ENCODE measurements at regions not wholly inside any gene's neighbourhood (a gene's known extent, or its start where the extent isn't known, plus 50 kb on each side); places are given as distances from the start of the nearest gene placed in this dataset.

DNA sequence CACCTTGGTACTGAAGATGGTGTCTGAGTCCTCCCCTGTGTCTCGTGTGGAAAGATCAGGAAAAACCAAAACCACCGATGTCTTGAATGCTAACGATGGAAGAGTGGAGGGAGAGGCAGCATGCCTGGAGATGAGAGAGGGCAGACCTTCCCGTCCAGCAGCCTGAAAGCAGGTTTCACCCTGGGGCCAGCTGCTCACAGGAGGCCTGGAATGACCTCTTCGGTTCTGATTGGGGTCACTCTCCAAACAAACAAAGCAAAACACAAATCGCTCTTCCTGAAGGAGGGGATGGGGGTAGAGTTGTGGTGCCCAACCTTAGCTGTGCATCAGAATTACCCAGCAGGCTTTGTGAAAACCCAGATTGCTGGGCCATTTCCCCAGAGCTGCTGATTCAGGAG is 142.3 kb upstream of the SOX1 start:
- DNase-seq (ENCODE audit: extremely low spot score) = no peak
- TF ChIP-seq, protein P1, sequence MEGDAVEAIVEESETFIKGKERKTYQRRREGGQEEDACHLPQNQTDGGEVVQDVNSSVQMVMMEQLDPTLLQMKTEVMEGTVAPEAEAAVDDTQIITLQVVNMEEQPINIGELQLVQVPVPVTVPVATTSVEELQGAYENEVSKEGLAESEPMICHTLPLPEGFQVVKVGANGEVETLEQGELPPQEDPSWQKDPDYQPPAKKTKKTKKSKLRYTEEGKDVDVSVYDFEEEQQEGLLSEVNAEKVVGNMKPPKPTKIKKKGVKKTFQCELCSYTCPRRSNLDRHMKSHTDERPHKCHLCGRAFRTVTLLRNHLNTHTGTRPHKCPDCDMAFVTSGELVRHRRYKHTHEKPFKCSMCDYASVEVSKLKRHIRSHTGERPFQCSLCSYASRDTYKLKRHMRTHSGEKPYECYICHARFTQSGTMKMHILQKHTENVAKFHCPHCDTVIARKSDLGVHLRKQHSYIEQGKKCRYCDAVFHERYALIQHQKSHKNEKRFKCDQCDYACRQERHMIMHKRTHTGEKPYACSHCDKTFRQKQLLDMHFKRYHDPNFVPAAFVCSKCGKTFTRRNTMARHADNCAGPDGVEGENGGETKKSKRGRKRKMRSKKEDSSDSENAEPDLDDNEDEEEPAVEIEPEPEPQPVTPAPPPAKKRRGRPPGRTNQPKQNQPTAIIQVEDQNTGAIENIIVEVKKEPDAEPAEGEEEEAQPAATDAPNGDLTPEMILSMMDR (IDR thresholded peaks at IDR 0.05; ENCODE audit: control extremely low read depth, extremely low read depth, low read depth, missing control alignments) = no peak
- ChIA-PET CTCF (no interaction called here), POLR2A (no interaction called here)

DNA sequence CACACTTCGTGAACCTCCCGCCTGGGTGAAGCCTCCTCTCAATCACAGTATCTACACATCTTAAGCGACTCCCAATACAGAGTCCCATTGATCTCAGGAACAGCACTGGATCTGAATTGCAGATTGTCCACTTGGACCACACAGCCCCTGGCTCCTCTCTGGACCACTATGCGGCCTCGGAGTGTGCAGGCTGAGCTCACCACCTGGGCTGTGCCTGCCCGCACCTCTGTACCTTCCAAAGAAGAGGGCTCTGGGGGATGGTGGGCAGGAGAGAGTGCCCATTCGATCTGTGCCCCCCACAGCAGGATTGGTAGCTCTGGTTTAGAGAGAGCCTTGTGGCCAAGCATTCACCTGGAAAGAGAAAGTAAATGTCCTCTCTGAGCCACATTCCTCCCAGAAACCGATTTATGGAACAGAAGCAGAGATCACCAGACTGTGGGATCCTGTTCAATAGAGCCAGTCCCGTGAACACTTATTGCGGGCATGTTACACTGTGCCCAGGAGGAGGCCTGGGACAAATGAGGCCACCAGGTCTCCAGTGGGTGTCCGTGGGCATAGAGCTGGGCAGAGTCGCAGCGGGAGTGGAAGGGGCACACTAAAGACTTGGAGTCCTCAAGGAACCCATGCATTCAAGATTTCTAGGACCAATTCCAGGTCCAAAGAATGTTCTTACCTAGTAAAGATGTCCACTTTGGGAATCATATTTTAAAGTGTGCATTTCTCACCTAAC is 141.6 kb upstream of the SOX1 start:
- no peak for DNase-seq (ENCODE audit: extremely low spot score)
- POLR2A ChIA-PET = no interaction called here
- CTCF ChIA-PET = no interaction called here
- TF ChIP-seq, protein P1 (IDR thresholded peaks at IDR 0.05; ENCODE audit: control extremely low read depth, extremely low read depth, low read depth, missing control alignments) = no peak

DNA sequence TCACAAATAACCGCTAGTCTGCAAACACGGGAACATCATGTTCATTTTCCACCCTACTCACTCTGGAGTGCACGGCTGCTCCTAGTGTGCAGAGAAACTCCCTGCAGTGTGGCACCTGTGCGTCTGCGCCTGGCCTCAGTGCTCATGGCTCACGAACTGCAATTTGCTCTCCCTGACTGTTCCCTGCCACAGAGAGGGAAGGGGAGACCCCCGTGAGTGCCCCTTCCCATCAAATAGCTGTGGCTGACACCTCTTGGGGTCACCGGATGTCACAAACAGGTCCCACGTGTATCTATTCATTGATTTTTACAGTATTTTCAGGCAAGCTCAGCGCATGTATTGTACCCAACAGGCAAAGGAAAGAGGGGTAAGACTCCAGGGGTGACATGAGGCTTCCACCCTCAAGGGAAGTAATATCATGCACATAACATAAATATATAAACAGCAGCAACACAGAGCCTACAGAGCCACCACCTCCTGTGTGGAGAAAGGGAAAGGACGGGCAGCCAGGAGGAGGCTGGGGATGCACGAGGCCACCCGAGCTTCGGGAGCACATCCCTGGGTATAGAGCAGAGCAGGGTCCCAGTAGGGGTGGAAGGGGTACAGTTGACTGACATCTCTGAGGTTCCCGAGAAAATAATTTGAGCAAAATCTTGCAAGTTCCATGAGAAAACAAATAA is 140.3 kb upstream of the SOX1 start:
- TF ChIP-seq, protein P1 (IDR thresholded peaks at IDR 0.05; ENCODE audit: control extremely low read depth, extremely low read depth, low read depth, missing control alignments) = no peak
- ChIA-PET POLR2A (no interaction called here), CTCF (no interaction called here)
- DNase-seq (ENCODE audit: extremely low spot score) = no peak

DNA sequence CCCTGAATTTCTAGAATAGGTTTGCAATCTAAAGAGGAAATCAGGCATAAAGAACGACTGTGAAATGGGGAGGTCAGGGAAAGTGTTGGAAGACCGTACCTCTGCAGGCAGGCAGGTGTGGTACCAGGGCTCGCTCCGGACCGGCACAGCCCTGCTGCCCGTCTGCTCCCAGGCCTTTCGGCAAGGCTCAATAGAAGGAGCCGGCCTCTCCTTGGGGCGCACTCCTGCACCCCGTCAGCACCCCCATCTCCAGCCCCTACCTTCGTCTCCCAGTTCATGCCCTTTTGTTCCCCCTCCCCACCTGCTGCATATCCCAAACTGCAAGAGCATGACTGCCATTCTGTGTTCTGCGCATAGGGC is 139.8 kb upstream of the SOX1 start:
- ChIA-PET POLR2A (no interaction called here), CTCF (no interaction called here)
- TF ChIP-seq, protein P1 (IDR thresholded peaks at IDR 0.05; ENCODE audit: control extremely low read depth, extremely low read depth, low read depth, missing control alignments) = no peak
- DNase-seq (ENCODE audit: extremely low spot score) = no peak

DNA sequence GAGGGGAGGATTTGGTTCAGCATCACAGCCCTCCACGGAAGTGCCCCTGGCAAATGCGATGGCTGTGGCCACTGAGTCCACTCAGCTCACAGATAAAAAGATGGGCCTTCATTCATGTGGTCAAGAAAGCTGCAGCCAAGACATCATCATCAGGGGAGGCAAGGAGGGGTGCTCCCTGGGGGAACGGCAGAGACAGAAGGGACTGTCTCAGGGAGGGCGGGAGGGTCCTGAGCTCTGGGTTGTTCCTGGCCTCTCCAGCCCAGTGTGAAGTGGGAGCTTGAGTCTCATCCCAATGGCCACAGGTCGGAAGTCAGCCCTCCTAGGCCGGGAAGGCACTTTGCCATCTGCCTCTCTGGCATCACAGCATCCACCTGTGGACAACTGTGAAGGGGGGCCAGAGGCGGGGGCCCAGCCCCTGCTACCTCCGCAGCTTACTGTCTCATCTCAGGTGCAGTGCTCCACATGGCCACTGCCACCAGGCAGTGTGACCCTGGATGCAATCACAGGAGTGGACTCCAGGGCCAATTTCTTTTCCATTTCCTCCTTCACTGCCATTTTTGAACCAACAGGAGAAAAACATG is 137.8 kb upstream of the SOX1 start:
- TF ChIP-seq, protein P1 (IDR thresholded peaks at IDR 0.05; ENCODE audit: control extremely low read depth, extremely low read depth, low read depth, missing control alignments) = no peak
- CTCF ChIA-PET = interaction anchor here (1.4 kb wide), 1 partner anchor 23 kb away, joined by 3 read pairs; no protein-coding TSS in a partner anchor
- no peak for DNase-seq (ENCODE audit: extremely low spot score)
- POLR2A ChIA-PET = no interaction called here

DNA sequence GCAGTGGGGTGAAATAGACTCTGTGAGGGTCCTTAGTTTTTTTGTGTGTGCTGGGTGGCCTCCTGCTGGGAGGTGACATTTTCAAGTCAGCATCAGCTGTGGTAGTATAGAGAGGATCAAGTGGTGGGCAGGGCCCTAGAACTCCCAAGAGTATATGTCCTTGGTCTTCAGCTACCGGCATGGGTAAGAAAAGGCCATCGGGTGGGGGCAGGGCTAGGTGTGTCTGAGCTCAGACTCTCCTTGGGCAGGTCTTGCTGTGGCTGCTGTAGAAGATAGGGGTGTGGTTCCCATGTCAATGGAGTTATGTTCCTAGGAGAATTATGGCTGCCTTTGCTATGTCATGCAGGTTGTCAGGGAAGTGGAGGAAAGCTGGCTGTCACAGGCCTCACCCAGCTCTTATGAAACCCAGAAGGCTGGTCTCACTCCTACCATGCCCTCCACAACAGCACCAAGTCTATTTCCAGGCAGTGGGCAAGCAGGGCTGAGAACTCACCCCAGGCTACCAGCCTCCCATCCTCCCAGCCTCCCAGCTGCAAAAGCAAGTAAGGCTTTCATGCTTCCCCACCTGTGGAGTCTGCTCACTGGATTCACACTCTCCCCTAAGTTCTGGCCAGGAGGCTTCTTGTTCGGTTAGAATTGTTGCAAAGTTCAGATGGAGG is 130.6 kb upstream of the SOX1 start:
- ChIA-PET POLR2A (no interaction called here), CTCF (interaction anchor here (1.4 kb wide), 1 partner anchor 36 kb away, joined by 3 read pairs; no protein-coding TSS in a partner anchor)
- no peak for DNase-seq (ENCODE audit: extremely low spot score)
- TF ChIP-seq, protein P1 (IDR thresholded peaks at IDR 0.05; ENCODE audit: control extremely low read depth, extremely low read depth, low read depth, missing control alignments) = no peak

Measured in GM10248 (cell line).